EL (cell line): ENCODE measurements at regions not wholly inside any gene's neighbourhood (a gene's known extent, or its start where the extent isn't known, plus 50 kb on each side); places are given as distances from the start of the nearest gene placed in this dataset.

Experiments used
- DNase-seq: peaks from one replicate; pipeline ENCODE4 v3.0.0-alpha.2; 2016

- no peak for DNase-seq
Measured at GRCh38 chr3:135490219-135490915, 475.2 kb upstream of the PPP2R3A start.

GRCh38 chr3:135491491-135492205 lies 473.9 kb upstream of the PPP2R3A start:
- DNase-seq = no peak

- DNase-seq = no peak
Measured at GRCh38 chr3:135495891-135496290, 469.6 kb upstream of the PPP2R3A start.

GRCh38 chr3:135497979-135498378 lies 467.5 kb upstream of the PPP2R3A start:
- no peak for DNase-seq

- no peak for DNase-seq
Measured at GRCh38 chr3:135499426-135499825, 466.1 kb upstream of the PPP2R3A start.

- no peak for DNase-seq
Measured at GRCh38 chr3:135500034-135500433, 465.5 kb upstream of the PPP2R3A start.

- DNase-seq = no peak
Measured at GRCh38 chr3:135503065-135503759, 462.3 kb upstream of the PPP2R3A start.

- DNase-seq = peak; percentile 60
Measured at GRCh38 chr3:135503760-135504686, 461.5 kb upstream of the PPP2R3A start.

GRCh38 chr3:135513106-135514059 lies 452.1 kb upstream of the PPP2R3A start:
- peak; percentile 73 for DNase-seq

- DNase-seq = no peak
Measured at GRCh38 chr3:135514060-135514448, 451.5 kb upstream of the PPP2R3A start.

GRCh38 chr3:135516143-135516542 lies 449.4 kb upstream of the PPP2R3A start:
- peak; percentile 36 for DNase-seq

- DNase-seq = no peak
Measured at GRCh38 chr3:135528413-135529015, 437.0 kb upstream of the PPP2R3A start.

- no peak for DNase-seq
Measured at GRCh38 chr3:135532021-135532420, 433.5 kb upstream of the PPP2R3A start.

- DNase-seq = no peak
Measured at GRCh38 chr3:135538123-135538522, 427.4 kb upstream of the PPP2R3A start.

- DNase-seq = no peak
Measured at GRCh38 chr3:135539351-135539750, 426.2 kb upstream of the PPP2R3A start.

- DNase-seq = no peak
Measured at GRCh38 chr3:135539854-135540253, 425.7 kb upstream of the PPP2R3A start.

GRCh38 chr3:135549928-135550494 lies 415.5 kb upstream of the PPP2R3A start:
- DNase-seq = no peak

GRCh38 chr3:135556174-135556573 lies 409.4 kb upstream of the PPP2R3A start:
- no peak for DNase-seq

GRCh38 chr3:135558150-135558783 lies 407.3 kb upstream of the PPP2R3A start:
- no peak for DNase-seq

GRCh38 chr3:135558906-135559305 lies 406.6 kb upstream of the PPP2R3A start:
- DNase-seq = no peak
